ENCODE measurements at regions not wholly inside any gene's neighbourhood (a gene's known extent, or its start where the extent isn't known, plus 50 kb on each side); places are given as distances from the start of the nearest gene placed in this dataset.
"Not testable (repeated sequence)": the region's sequence is repeated elsewhere in the genome, so short reads cannot be mapped to it uniquely, and the experiment has no call there.

DNA sequence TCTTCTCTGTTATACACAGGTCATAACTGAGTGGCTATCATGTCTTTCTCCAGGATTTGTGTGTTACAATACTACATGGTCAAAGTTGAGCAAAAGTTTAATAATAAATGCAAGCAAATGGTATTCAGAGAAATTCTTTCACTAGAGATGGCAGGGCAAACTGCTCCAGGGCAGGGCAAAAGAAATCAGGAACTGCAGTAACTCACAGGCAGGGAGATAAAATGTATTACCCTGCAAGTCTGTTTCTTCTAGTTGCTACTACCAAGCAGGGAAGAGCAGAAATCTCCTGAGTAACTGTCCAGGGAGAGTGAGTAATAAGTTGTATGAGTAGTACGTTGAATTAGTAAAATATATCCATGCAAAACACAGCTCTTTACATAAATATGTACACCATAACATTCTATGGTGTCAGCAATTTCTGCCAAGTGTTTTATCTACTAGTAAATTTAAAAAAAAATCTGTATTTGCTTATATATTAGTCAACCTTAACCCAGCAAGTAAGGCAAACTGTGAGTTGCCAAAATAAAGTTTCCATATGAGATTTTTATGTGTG, 404.1 kb downstream of the ZEB2 start:
- Histone ChIP-seq H3K4me2 (no peak overlapping the region), H3K27ac (no peak overlapping the region), H3K4me1 (no peaks in the 10 kb centered on the region), H3K9ac (no peak overlapping the region), H3K36me3 (no peaks in the 10 kb centered on the region), H2AFZ (replicated peaks) (no peak overlapping the region), H3K27me3 (no peaks in the 10 kb centered on the region), H3F3A (ENCODE audit: low read depth) (no peaks in the 10 kb centered on the region), H3K79me2 (ENCODE audit: low read depth) (no peaks in the 10 kb centered on the region), H3K9me3 (ENCODE audit: low read depth) (peaks cover 5% of the 10 kb centered on the region), H3K4me3 (no peak overlapping the region), H4K20me1 (ENCODE audit: low read depth) (no peaks in the 10 kb centered on the region)
- Mint-ChIP-seq H3K4me1 (no peaks in the 10 kb centered on the region), H3K27me3 (ENCODE audit: insufficient read depth, low read depth) (peaks cover 6% of the 10 kb centered on the region), H3K4me3 (no peak overlapping the region), H3K27ac (no peak overlapping the region), H3K36me3 (no peaks in the 10 kb centered on the region), H3K9me3 (no peaks in the 10 kb centered on the region)
- no peak for DNase-seq (ENCODE audit: low spot score)
- TF ChIP-seq EZH2 (IDR thresholded peaks at IDR 0.05) = no peak
- no peak for TF ChIP-seq EZH2phosphoT487 (IDR thresholded peaks at IDR 0.05)
- TF ChIP-seq, protein P1, sequence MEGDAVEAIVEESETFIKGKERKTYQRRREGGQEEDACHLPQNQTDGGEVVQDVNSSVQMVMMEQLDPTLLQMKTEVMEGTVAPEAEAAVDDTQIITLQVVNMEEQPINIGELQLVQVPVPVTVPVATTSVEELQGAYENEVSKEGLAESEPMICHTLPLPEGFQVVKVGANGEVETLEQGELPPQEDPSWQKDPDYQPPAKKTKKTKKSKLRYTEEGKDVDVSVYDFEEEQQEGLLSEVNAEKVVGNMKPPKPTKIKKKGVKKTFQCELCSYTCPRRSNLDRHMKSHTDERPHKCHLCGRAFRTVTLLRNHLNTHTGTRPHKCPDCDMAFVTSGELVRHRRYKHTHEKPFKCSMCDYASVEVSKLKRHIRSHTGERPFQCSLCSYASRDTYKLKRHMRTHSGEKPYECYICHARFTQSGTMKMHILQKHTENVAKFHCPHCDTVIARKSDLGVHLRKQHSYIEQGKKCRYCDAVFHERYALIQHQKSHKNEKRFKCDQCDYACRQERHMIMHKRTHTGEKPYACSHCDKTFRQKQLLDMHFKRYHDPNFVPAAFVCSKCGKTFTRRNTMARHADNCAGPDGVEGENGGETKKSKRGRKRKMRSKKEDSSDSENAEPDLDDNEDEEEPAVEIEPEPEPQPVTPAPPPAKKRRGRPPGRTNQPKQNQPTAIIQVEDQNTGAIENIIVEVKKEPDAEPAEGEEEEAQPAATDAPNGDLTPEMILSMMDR (IDR thresholded peaks at IDR 0.05) = no peak

DNA sequence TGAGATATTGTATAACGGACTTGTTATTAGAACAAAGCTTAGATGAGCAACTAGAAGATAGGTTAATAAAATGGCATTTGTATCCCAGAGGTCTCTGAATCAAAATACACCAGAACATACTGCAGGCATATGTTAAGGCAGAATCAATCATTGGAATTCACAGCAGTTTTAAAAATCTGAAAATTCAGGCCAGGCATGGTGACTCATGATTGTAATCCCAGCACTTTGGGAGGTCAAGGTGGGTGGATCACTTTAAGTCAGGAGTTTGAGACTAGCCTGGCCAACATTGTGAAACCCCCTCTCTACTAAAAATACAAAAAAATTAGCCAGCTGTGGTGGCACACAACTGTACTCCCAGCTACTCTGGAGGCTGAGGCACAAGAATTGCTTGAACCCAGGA, 405.2 kb downstream of the ZEB2 start:
- H3K27ac Mint-ChIP-seq = no peak overlapping the region
- Histone ChIP-seq H3K36me3 (no peaks in the 10 kb centered on the region), H3F3A (ENCODE audit: low read depth) (no peaks in the 10 kb centered on the region)

GRCh38 chr2:144111437-144111836, 408.5 kb downstream of the ZEB2 start:
- no peaks in the 10 kb centered on the region for H3K36me3 ChIP-seq
- H2AFZ ChIP-seq (replicated peaks) = no peak overlapping the region
- Mint-ChIP-seq H3K4me1 (no peaks in the 10 kb centered on the region), H3K4me3 (no peak overlapping the region), H3K9me3 (peaks cover 21% of the 10 kb centered on the region), H3K36me3 (no peaks in the 10 kb centered on the region), H3K27me3 (ENCODE audit: insufficient read depth, low read depth) (peaks cover 8% of the 10 kb centered on the region), H3K27ac (no peak overlapping the region)
- H3K27ac ChIP-seq = no peak overlapping the region
- no peak overlapping the region for H3K9ac ChIP-seq
- H3K79me2 ChIP-seq (ENCODE audit: low read depth) = no peaks in the 10 kb centered on the region
- H3K4me3 ChIP-seq = no peak overlapping the region
- H3K4me2 ChIP-seq = no peak overlapping the region
- H4K20me1 ChIP-seq (ENCODE audit: low read depth) = no peaks in the 10 kb centered on the region
- H3K9me3 ChIP-seq (ENCODE audit: low read depth) = no peaks in the 10 kb centered on the region
- TF ChIP-seq, protein P1 (IDR thresholded peaks at IDR 0.05) = no peak
- TF ChIP-seq EZH2phosphoT487 (IDR thresholded peaks at IDR 0.05) (no peak), EZH2 (IDR thresholded peaks at IDR 0.05) (no peak)
- no peak for DNase-seq (ENCODE audit: low spot score)
- H3F3A ChIP-seq (ENCODE audit: low read depth) = no peaks in the 10 kb centered on the region
- no peaks in the 10 kb centered on the region for H3K4me1 ChIP-seq
- H3K27me3 ChIP-seq = no peaks in the 10 kb centered on the region

More for the DNA sequence above, 405.2 kb downstream of the ZEB2 start:
- DNase-seq (ENCODE audit: low spot score) = no peak
- Mint-ChIP-seq H3K9me3 (no peaks in the 10 kb centered on the region), H3K4me1 (no peaks in the 10 kb centered on the region), H3K4me3 (no peak overlapping the region), H3K36me3 (no peaks in the 10 kb centered on the region), H3K27me3 (ENCODE audit: insufficient read depth, low read depth) (peaks cover 8% of the 10 kb centered on the region)
- Histone ChIP-seq H3K4me3 (no peak overlapping the region), H4K20me1 (ENCODE audit: low read depth) (no peaks in the 10 kb centered on the region), H3K79me2 (ENCODE audit: low read depth) (no peaks in the 10 kb centered on the region), H3K9me3 (ENCODE audit: low read depth) (peaks cover 5% of the 10 kb centered on the region), H3K4me2 (no peak overlapping the region), H3K4me1 (no peaks in the 10 kb centered on the region), H3K27me3 (no peaks in the 10 kb centered on the region), H2AFZ (replicated peaks) (no peak overlapping the region), H3K27ac (no peak overlapping the region), H3K9ac (no peak overlapping the region)
- TF ChIP-seq EZH2 (IDR thresholded peaks at IDR 0.05) (no peak), EZH2phosphoT487 (IDR thresholded peaks at IDR 0.05) (no peak)
- TF ChIP-seq, protein P1 (IDR thresholded peaks at IDR 0.05) = no peak

GRCh38 chr2:144106104-144106503, 413.8 kb downstream of the ZEB2 start:
- H3K4me1 ChIP-seq; H4K20me1 ChIP-seq (ENCODE audit: low read depth); H3K9me3 ChIP-seq (ENCODE audit: low read depth); H3K79me2 ChIP-seq (ENCODE audit: low read depth); DNase-seq (ENCODE audit: low spot score); H3K36me3 Mint-ChIP-seq; H3K27ac ChIP-seq; H3K4me3 Mint-ChIP-seq; H3K27me3 Mint-ChIP-seq (ENCODE audit: insufficient read depth, low read depth); H3F3A ChIP-seq (ENCODE audit: low read depth); H3K27ac Mint-ChIP-seq; H3K36me3 ChIP-seq; H2AFZ ChIP-seq (replicated peaks); H3K4me1 Mint-ChIP-seq; H3K4me3 ChIP-seq; H3K4me2 ChIP-seq; H3K9ac ChIP-seq; H3K27me3 ChIP-seq: not testable (repeated sequence)
- peaks cover 43% of the 10 kb centered on the region for H3K9me3 Mint-ChIP-seq

Measured in neural progenitor cell (in vitro differentiated cells).